ENCODE measurements at regions not wholly inside any gene's neighbourhood (a gene's known extent, or its start where the extent isn't known, plus 50 kb on each side); places are given as distances from the start of the nearest gene placed in this dataset.

GRCh38 chr7:54390565-54390964, 151.6 kb upstream of the VSTM2A start:
- CTCF ChIA-PET: no interaction called here
- no peak overlapping the region for H4K8ac ChIP-seq (ENCODE audit: low read depth in 2 of 2, low read length in 2 of 2)
- no peak overlapping the region for H3K27ac ChIP-seq (ENCODE audit: insufficient read depth, low read length)
- no peak overlapping the region for H4K91ac ChIP-seq (ENCODE audit: insufficient read depth, low read depth, low read length)
- dilution Hi-C loops (cut with HindIII; ENCODE audit: low sequenced_read_pairs, unreplicated experiment): no loop called here
- TF ChIP-seq NFE2L2 (IDR thresholded peaks at IDR 0.05; ENCODE audit: low read depth, low read length) (no peak), RCOR1 (IDR thresholded peaks at IDR 0.05; ENCODE audit: insufficient replicate concordance, low read length) (no peak), USF2 (IDR thresholded peaks at IDR 0.05; ENCODE audit: low read depth, low read length) (no peak), MXI1 (IDR thresholded peaks at IDR 0.05; ENCODE audit: borderline replicate concordance, low read depth, low read length) (no peak), MAZ (IDR thresholded peaks at IDR 0.05; ENCODE audit: borderline replicate concordance, low read depth, low read length) (no peak), SMC3 (IDR thresholded peaks at IDR 0.05; ENCODE audit: low read depth, low read length) (no peak)
- H2AFZ ChIP-seq (replicated peaks; ENCODE audit: low read length, poor library complexity): no peak overlapping the region
- no peak overlapping the region for H3K14ac ChIP-seq (replicated peaks; ENCODE audit: low read depth, low read length)
- no peak overlapping the region for H3K4ac ChIP-seq (ENCODE audit: low read depth, low read length)
- no peaks in the 10 kb centered on the region for H3K27me3 ChIP-seq (ENCODE audit: control insufficient read depth, insufficient read depth, low read length)
- BruUV-seq (replicated peaks): no TSS peak
- no peak overlapping the region for H3K18ac ChIP-seq (ENCODE audit: low read depth, low read length)
- H3K79me1 ChIP-seq (ENCODE audit: low read depth in 1 of 2, low read length in 2 of 2): no peaks in the 10 kb centered on the region
- no peak overlapping the region for H3K4me3 ChIP-seq (ENCODE audit: insufficient read depth, low read depth, low read length)
- DNase-seq (no peak), ATAC-seq (ENCODE audit: low read depth) (no peak)
- no peaks in the 10 kb centered on the region for H3K4me1 ChIP-seq (ENCODE audit: control insufficient read depth, insufficient read depth, low read length)
- no peak overlapping the region for H3K9ac ChIP-seq (ENCODE audit: low read depth, low read length)
- H2BK15ac ChIP-seq (ENCODE audit: low read depth, low read length): no peak overlapping the region
- H3K4me2 ChIP-seq (ENCODE audit: low read depth, low read length): no peak overlapping the region
- no peak overlapping the region for H3K56ac ChIP-seq (ENCODE audit: extremely low read depth, insufficient read depth, low read length)
- H2AK9ac ChIP-seq (replicated peaks; ENCODE audit: low read depth, low read length, poor library complexity): no peak overlapping the region
- POLR2A ChIA-PET (ENCODE audit: unreplicated experiment): no interaction called here
- no peak overlapping the region for H2BK20ac ChIP-seq (ENCODE audit: low read depth, low read length)
- no peak overlapping the region for H3K23ac ChIP-seq (ENCODE audit: low read depth, low read length)
- H4K20me1 ChIP-seq (ENCODE audit: insufficient read depth, low read length): no peaks in the 10 kb centered on the region
- no CpG with 5 or more reads among the region's 1 CpG for WGBS, 2 experiments (ENCODE audit: extremely low coverage in 2 of 2, insufficient read length in 1 of 2)
- H3K9me3 ChIP-seq (ENCODE audit: control insufficient read depth, insufficient read depth, low read length): no peaks in the 10 kb centered on the region
- H2AK5ac ChIP-seq (ENCODE audit: low read depth, low read length): no peak overlapping the region
- no peaks in the 10 kb centered on the region for H3K36me3 ChIP-seq (ENCODE audit: control insufficient read depth, insufficient read depth, low read length)
- H2BK5ac ChIP-seq (ENCODE audit: low read depth, low read length, poor library complexity, severe bottlenecking): no peak overlapping the region
- intact Hi-C loops (cut with micrococcal nuclease): no loop called here
- no peak overlapping the region for H2BK120ac ChIP-seq (ENCODE audit: low read depth, low read length)
- in situ Hi-C loops (cut with MboI; ENCODE audit: low sequenced_read_pairs): no loop called here
- no peak overlapping the region for H4K5ac ChIP-seq (ENCODE audit: low read depth, low read length)
- H3K9me1 ChIP-seq (ENCODE audit: insufficient read depth, low read length): no peaks in the 10 kb centered on the region
